ENCODE measurements at regions not wholly inside any gene's neighbourhood (a gene's known extent, or its start where the extent isn't known, plus 50 kb on each side); places are given as distances from the start of the nearest gene placed in this dataset.

DNA sequence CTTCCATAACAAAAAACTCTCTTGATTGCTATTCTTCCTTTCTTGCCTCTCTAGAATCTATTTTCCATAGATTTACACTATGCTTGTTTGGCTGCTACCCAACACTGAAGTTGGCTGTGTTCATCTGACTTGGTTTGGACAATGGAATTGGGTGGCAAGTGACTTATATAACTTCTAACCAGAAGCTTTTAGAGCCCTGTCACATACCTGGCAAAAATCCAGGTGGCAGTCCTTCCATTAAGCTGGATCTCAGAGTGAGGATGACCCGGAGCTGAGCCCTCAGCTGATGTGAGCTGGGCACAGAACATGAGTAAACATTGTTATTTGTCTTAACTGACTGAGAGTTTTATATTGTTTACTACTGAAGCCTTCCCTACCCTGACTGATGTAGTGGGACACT, 225.7 kb downstream of the TLR4 start:
- TF ChIP-seq EZH2 (IDR thresholded peaks at IDR 0.05; ENCODE audit: low read length): no peak
- no peak for TF ChIP-seq CTCF (optimal IDR thresholded peaks at IDR 0.05 in 1 of 3, IDR thresholded peaks at IDR 0.05 in 1 of 3, conservative IDR thresholded peaks at IDR 0.05 in 1 of 3; ENCODE audit: extremely low read depth in 1 of 3, insufficient read depth in 2 of 3, low read length in 3 of 3)
- Histone ChIP-seq H3K9ac (ENCODE audit: control insufficient read depth, extremely low read depth, insufficient read depth, low read length) (no peak overlapping the region), H4K20me1 (ENCODE audit: control insufficient read depth, extremely low read depth, insufficient read depth, low read length) (no peaks in the 10 kb centered on the region), H3K36me3 (ENCODE audit: control insufficient read depth in 2 of 2, extremely low read depth in 1 of 2, insufficient read depth in 2 of 2, low read length in 2 of 2) (no peaks in the 10 kb centered on the region), H3K79me2 (ENCODE audit: control insufficient read depth, insufficient read depth, low read length) (no peaks in the 10 kb centered on the region), H3K27ac (ENCODE audit: control insufficient read depth, insufficient read depth, low read length) (no peak overlapping the region), H3K9me1 (ENCODE audit: control insufficient read depth, extremely low read depth, insufficient read depth, low read length) (no peaks in the 10 kb centered on the region), H3K4me3 (ENCODE audit: control insufficient read depth in 2 of 3, extremely low read depth in 1 of 3, insufficient read depth in 2 of 3, low read depth in 1 of 3, low read length in 3 of 3) (no peak overlapping the region), H3K27me3 (ENCODE audit: control insufficient read depth, extremely low read depth, insufficient read depth, low read length) (no peaks in the 10 kb centered on the region), H2AFZ (ENCODE audit: control insufficient read depth, low read length) (no peak overlapping the region), H3K9me3 (ENCODE audit: control insufficient read depth, low read depth, low read length) (no peaks in the 10 kb centered on the region), H3K4me2 (ENCODE audit: control insufficient read depth, extremely low read depth, insufficient read depth, low read depth, low read length) (no peak overlapping the region), H3K4me1 (ENCODE audit: control insufficient read depth, extremely low read depth, insufficient read depth, low read length) (no peaks in the 10 kb centered on the region)
- FAIRE-seq (no peak), DNase-seq (ENCODE audit: low read depth, low spot score) (no peak)
- dilution Hi-C loops (cut with MboI; ENCODE audit: extremely low pct_ligation_motif_present, low sequenced_read_pairs): no loop called here

GRCh38 chr9:117932585-117932984, 228.4 kb downstream of the TLR4 start:
- no peak for FAIRE-seq
- no peak overlapping the region for H3K4me3 ChIP-seq (ENCODE audit: control insufficient read depth in 2 of 3, extremely low read depth in 1 of 3, insufficient read depth in 2 of 3, low read depth in 1 of 3, low read length in 3 of 3)
- dilution Hi-C loops (cut with MboI; ENCODE audit: extremely low pct_ligation_motif_present, low sequenced_read_pairs): no loop called here
- H3K9me1 ChIP-seq (ENCODE audit: control insufficient read depth, extremely low read depth, insufficient read depth, low read length): no peaks in the 10 kb centered on the region
- no peaks in the 10 kb centered on the region for H3K27me3 ChIP-seq (ENCODE audit: control insufficient read depth, extremely low read depth, insufficient read depth, low read length)
- TF ChIP-seq CTCF (optimal IDR thresholded peaks at IDR 0.05 in 1 of 3, IDR thresholded peaks at IDR 0.05 in 1 of 3, conservative IDR thresholded peaks at IDR 0.05 in 1 of 3; ENCODE audit: extremely low read depth in 1 of 3, insufficient read depth in 2 of 3, low read length in 3 of 3) (no peak), EZH2 (IDR thresholded peaks at IDR 0.05; ENCODE audit: low read length) (no peak)
- H3K4me2 ChIP-seq (ENCODE audit: control insufficient read depth, extremely low read depth, insufficient read depth, low read depth, low read length): no peak overlapping the region
- H2AFZ ChIP-seq (ENCODE audit: control insufficient read depth, low read length): no peak overlapping the region
- no peak overlapping the region for H3K9ac ChIP-seq (ENCODE audit: control insufficient read depth, extremely low read depth, insufficient read depth, low read length)
- H3K79me2 ChIP-seq (ENCODE audit: control insufficient read depth, insufficient read depth, low read length): no peaks in the 10 kb centered on the region
- H3K36me3 ChIP-seq (ENCODE audit: control insufficient read depth in 2 of 2, extremely low read depth in 1 of 2, insufficient read depth in 2 of 2, low read length in 2 of 2): no peaks in the 10 kb centered on the region
- no peak for DNase-seq (ENCODE audit: low read depth, low spot score)
- no peaks in the 10 kb centered on the region for H4K20me1 ChIP-seq (ENCODE audit: control insufficient read depth, extremely low read depth, insufficient read depth, low read length)
- H3K9me3 ChIP-seq (ENCODE audit: control insufficient read depth, low read depth, low read length): no peaks in the 10 kb centered on the region
- no peak overlapping the region for H3K27ac ChIP-seq (ENCODE audit: control insufficient read depth, insufficient read depth, low read length)
- H3K4me1 ChIP-seq (ENCODE audit: control insufficient read depth, extremely low read depth, insufficient read depth, low read length): no peaks in the 10 kb centered on the region
